GM13976 (cell line): ENCODE measurements at regions not wholly inside any gene's neighbourhood (a gene's known extent, or its start where the extent isn't known, plus 50 kb on each side); places are given as distances from the start of the nearest gene placed in this dataset.

ENCODE experiments used
- DNase-seq: peaks from one replicate; pipeline ENCODE4 v3.0.0; 2012; ENCODE audit warnings: low spot score
- in situ Hi-C: fragments of 300-500 bp; cut with MboI; formaldehyde crosslinking; loops from one replicate; pipeline ENCODE4 v1.12.0; 2022; ENCODE audit warnings: low sequenced_read_pairs, mixed read lengths, inconsistent platforms; ENCODE audit not compliant: unreplicated experiment
- TF ChIP-seq, protein P1 (sequence below): IDR thresholded peaks from 2 replicates; pipeline ENCODE4 v1.5.1; 2012; ENCODE audit warnings: borderline replicate concordance, mild to moderate bottlenecking; ENCODE audit not compliant: insufficient read depth; ENCODE audit errors: extremely low read depth, missing control alignments, control extremely low read depth

DNA sequence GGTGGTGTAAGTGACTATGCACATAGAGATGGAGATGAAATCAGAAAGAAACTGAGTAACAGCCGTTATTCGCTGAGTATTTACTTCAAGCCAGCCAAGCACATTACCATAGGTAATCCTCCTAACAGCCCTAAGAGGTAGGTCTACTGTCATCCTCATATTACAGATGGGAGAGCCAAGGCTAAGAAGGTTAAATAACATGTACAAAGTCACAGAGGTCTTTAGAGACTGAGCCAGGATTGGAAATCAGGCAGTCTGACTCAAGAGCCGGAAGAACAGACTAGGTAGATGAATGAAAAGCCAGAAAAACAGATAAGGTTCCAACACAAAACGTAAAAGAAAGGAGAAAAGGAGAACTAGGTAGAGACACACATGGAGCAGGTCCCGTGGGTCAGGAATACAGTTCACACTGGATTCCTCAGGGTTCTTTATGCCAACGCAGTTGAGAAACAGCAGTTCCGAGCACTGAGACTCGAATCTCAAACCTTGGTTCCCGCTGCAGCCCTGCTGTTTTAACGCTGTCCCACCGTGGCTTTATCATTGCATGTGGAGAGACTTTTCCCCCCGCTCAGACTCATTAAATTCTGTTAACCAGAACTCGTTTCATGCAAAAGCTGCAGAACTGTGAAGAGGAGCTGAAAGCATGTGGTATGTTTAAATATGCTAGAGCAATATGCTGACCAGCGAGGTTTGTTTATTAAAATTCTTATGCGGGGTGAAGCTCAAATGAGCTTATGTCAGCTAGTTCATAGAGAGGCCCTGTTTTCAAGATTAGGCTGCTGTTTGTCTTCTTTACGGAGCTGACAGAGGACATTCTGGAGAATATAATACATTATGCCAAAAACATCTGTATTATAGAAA lies 537.9 kb downstream of the CD83 start:
- in situ Hi-C loops = no loop called here
- no peak for DNase-seq
- TF ChIP-seq, protein P1, sequence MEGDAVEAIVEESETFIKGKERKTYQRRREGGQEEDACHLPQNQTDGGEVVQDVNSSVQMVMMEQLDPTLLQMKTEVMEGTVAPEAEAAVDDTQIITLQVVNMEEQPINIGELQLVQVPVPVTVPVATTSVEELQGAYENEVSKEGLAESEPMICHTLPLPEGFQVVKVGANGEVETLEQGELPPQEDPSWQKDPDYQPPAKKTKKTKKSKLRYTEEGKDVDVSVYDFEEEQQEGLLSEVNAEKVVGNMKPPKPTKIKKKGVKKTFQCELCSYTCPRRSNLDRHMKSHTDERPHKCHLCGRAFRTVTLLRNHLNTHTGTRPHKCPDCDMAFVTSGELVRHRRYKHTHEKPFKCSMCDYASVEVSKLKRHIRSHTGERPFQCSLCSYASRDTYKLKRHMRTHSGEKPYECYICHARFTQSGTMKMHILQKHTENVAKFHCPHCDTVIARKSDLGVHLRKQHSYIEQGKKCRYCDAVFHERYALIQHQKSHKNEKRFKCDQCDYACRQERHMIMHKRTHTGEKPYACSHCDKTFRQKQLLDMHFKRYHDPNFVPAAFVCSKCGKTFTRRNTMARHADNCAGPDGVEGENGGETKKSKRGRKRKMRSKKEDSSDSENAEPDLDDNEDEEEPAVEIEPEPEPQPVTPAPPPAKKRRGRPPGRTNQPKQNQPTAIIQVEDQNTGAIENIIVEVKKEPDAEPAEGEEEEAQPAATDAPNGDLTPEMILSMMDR = no peak

DNA sequence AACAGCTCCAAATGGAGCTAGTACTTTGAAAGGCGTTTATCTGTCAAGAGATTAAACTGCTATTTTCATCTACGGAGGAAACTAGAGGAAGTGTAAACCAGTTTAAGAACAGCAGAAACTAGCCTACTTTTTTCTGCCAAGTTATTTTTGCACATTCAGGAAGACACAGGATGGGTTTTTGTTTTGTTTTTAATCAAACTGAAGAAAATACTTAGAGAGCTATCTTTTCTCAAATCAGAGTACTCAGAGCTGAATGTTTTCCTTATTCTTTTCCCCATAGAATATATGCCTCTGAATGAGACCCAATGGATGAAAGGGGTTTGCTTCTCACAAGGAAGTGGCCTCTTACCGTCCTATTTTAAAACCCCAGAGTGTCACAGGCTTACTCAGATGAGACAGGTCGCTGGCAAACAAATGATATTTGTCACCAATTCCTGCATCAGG lies 538.5 kb downstream of the CD83 start:
- TF ChIP-seq, protein P1 = no peak
- no peak for DNase-seq
- in situ Hi-C loops = no loop called here

DNA sequence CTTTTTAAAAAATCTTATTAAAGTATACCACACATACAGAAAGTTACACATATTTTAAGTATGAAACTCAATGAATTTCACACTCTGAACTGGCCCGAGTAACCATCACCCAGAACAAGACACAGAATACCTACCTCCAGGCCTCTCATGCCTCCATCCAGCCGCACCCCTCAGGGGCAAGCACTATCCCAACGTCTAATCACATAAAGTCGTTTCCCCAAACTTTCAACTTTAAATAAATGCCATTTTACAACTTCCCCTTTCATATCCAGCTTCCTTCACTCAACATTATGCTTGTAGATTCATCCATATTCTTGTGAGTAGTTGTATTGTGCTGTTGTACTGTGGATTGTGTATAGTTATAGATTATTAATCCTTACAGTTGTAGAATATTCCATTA lies 539.1 kb downstream of the CD83 start:
- in situ Hi-C loops = no loop called here
- DNase-seq = no peak
- TF ChIP-seq, protein P1 = no peak

DNA sequence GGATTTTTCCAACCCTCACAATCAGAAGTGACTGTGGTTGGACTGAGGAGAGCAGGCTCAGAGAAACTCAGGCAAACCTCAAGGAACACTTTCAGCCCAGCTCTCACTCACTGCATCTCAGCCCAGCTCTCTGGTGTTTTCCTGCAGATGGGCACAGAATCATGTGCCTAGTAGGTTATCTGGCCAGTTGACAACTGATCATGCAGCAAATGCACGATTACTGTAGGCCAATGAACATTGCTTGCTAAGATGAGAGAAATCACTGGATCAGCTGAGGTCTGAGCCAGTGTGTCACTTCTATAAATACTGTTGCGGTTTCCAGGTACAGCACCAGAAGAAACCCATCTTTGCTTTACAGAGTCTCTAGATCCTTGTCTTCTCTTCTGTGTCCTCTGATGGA lies 540.5 kb downstream of the CD83 start:
- in situ Hi-C loops = no loop called here
- no peak for DNase-seq
- TF ChIP-seq, protein P1 = no peak

DNA sequence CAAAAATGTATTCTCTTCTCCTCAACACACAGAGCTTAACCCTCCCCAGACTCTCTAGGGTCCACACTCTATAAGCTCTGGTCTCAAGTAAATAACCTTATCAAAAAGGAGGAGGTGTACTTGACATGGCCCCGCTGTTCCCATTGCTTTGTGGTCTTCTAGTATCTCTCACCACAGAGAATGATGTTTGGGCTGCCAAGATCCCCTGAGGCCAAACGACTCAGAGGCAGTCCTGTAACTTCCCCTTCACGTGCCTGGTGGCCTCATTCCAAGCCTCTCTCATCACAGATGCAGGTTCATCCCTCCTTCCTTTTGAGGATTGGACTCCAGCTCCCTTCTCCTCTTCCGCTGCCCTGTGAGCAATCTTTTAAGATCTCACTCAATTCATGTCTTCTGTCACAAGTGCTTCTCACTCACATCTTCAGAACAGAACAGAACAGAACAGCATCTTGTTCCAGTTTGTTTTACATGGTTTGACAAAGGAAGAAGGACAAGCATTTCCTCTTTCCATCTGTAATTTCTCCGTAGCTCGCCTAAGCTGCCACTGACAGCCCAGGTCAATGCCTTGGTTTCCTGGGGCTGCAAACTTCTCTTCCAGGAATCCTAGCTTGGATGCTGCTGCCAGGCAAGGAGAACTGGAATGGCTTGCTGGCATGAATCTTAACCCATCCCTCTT lies 541.5 kb downstream of the CD83 start:
- in situ Hi-C loops = no loop called here
- TF ChIP-seq, protein P1 = no peak
- DNase-seq = no peak

DNA sequence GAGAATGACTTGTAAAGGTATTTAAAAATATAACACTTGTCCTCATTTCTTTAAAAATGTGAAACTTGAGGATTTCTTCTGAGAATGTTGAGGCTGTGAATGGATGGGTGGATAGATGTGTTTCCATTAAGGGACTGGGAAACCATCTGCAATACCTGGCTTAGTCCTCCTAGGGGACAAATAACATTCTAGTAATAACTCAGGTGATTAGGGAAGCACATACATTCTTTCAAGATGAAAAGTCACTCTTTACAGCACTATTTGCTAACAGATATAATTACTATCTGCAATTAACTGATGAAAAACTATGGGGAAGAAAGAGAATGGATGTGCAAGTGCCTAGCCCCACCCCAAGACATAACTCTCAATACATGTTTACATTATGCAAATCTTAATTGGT lies 542.3 kb downstream of the CD83 start:
- in situ Hi-C loops = no loop called here
- TF ChIP-seq, protein P1 = no peak
- no peak for DNase-seq
